ENCODE measurements at regions not wholly inside any gene's neighbourhood (a gene's known extent, or its start where the extent isn't known, plus 50 kb on each side); places are given as distances from the start of the nearest gene placed in this dataset.
"Not testable (repeated sequence)": the region's sequence is repeated elsewhere in the genome, so short reads cannot be mapped to it uniquely, and the experiment has no call there.

GRCh38 chr1:26626994-26627393, 68.8 kb upstream of the ARID1A start:
- DNase-seq, result no peak

- DNase-seq, result peak in 1 of 2 donors; percentile 8
Observed at GRCh38 chr1:26627954-26628353, 67.9 kb upstream of the ARID1A start.

- no peak for DNase-seq
Observed at GRCh38 chr1:26630634-26631033, 65.2 kb upstream of the ARID1A start.

GRCh38 chr1:26635800-26636199, 60.0 kb upstream of the ARID1A start:
- not testable (repeated sequence) for DNase-seq

GRCh38 chr1:26645734-26646133, 50.1 kb upstream of the ARID1A start:
- DNase-seq, result no peak

Measured in CD4-positive, alpha-beta T cell treated with Interleukin-4 for 1 hour (primary cell).